ENCODE measurements at regions not wholly inside any gene's neighbourhood (a gene's known extent, or its start where the extent isn't known, plus 50 kb on each side); places are given as distances from the start of the nearest gene placed in this dataset.

DNA sequence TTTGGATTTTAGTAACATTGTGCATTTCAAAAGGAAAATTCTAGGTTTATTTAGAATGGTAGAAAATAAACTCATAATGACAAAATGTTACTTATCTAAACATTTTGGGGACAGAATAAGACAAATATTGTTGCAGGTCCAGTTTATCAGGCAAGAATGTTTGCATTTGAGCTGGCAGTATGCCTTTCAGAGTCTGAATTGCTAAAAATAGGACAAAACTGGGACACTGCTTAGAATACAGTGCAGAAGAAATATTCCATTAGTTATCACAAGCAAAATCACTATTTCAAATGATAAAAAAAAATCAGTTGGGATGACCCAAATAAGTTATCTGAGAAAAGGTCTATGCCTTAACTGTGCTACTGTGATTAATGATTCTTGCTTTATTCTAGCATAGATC, 870.3 kb upstream of the MIR17HG start:
- TF ChIP-seq, protein P1, sequence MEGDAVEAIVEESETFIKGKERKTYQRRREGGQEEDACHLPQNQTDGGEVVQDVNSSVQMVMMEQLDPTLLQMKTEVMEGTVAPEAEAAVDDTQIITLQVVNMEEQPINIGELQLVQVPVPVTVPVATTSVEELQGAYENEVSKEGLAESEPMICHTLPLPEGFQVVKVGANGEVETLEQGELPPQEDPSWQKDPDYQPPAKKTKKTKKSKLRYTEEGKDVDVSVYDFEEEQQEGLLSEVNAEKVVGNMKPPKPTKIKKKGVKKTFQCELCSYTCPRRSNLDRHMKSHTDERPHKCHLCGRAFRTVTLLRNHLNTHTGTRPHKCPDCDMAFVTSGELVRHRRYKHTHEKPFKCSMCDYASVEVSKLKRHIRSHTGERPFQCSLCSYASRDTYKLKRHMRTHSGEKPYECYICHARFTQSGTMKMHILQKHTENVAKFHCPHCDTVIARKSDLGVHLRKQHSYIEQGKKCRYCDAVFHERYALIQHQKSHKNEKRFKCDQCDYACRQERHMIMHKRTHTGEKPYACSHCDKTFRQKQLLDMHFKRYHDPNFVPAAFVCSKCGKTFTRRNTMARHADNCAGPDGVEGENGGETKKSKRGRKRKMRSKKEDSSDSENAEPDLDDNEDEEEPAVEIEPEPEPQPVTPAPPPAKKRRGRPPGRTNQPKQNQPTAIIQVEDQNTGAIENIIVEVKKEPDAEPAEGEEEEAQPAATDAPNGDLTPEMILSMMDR (IDR thresholded peaks at IDR 0.05; ENCODE audit: poor library complexity), result no peak
- no peak for TF ChIP-seq EZH2 (IDR thresholded peaks at IDR 0.05; ENCODE audit: borderline replicate concordance)
- no peak for TF ChIP-seq EZH2phosphoT487 (IDR thresholded peaks at IDR 0.05; ENCODE audit: low read depth, severe bottlenecking, unreplicated experiment)
